H1 (cell line): ENCODE measurements at regions not wholly inside any gene's neighbourhood (a gene's known extent, or its start where the extent isn't known, plus 50 kb on each side); places are given as distances from the start of the nearest gene placed in this dataset.

Source experiments
- CREB1 ChIP-seq: IDR thresholded peaks from 2 replicates; pipeline ENCODE4 v1.6.1; 2012; ENCODE audit warnings: inconsistent platforms
- TF ChIP-seq, protein P1 (sequence below): IDR thresholded peaks from 2 replicates; pipeline ENCODE4 v1.6.1; 2011; ENCODE audit warnings: low read length, improper control_type of control experiment

DNA sequence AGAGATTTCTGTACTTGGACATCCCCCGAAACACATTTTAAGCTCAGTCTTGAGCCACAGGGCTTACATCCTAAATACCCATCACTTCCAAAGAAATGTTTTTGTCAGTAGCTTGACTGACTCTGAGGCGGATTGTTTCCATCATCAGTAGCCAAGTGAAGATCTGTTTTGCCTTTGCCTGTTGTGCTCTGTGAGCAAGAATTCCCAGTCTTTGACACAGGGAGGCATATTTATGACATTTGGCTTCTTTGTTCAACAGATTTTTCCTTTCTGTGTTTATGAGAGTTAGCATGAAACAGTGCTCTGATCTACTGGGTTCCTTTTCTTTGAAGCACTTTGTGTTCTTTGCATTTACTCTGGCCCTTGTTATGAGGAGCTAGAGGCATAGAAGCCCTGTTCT is 132.1 kb upstream of the CDIN1 start (continued):
- TF ChIP-seq, protein P1, sequence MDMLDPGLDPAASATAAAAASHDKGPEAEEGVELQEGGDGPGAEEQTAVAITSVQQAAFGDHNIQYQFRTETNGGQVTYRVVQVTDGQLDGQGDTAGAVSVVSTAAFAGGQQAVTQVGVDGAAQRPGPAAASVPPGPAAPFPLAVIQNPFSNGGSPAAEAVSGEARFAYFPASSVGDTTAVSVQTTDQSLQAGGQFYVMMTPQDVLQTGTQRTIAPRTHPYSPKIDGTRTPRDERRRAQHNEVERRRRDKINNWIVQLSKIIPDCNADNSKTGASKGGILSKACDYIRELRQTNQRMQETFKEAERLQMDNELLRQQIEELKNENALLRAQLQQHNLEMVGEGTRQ: no peak
- no peak for TF ChIP-seq CREB1
